ENCODE measurements at regions not wholly inside any gene's neighbourhood (a gene's known extent, or its start where the extent isn't known, plus 50 kb on each side); places are given as distances from the start of the nearest gene placed in this dataset.

DNA sequence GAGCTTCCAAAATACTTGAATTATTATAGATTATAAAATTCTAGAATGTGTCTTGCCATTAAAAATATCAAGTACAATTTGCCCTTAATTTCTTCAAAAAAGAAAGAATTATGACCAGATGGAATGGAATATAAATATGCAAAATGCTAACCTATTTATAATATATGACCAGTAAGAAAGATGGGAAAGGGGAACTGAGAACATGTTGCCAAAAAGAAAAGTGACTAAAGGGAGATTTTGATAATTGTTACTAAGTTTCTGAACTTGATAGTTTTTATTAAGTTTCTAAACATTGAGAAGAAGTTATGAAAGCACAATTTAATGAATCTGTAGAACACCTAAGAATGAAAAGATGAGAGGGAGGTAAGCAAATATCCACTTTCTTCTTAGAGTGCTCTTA, 188.4 kb upstream of the NR4A3 start:
- TF ChIP-seq TAF1 (IDR thresholded peaks at IDR 0.05; ENCODE audit: borderline replicate concordance, low read depth, low read length) (no peak), EZH2phosphoT487 (IDR thresholded peaks at IDR 0.05; ENCODE audit: borderline replicate concordance, low read depth) (no peak), RFX5 (IDR thresholded peaks at IDR 0.05; ENCODE audit: low read length) (no peak), YY1 (IDR thresholded peaks at IDR 0.05; ENCODE audit: low read depth) (no peak), NFIC (IDR thresholded peaks at IDR 0.05; ENCODE audit: borderline replicate concordance) (no peak), RCOR1 (IDR thresholded peaks at IDR 0.05; ENCODE audit: low read length) (no peak), MAX (IDR thresholded peaks at IDR 0.05; ENCODE audit: low read depth) (no peak)
- TF ChIP-seq, protein P1, sequence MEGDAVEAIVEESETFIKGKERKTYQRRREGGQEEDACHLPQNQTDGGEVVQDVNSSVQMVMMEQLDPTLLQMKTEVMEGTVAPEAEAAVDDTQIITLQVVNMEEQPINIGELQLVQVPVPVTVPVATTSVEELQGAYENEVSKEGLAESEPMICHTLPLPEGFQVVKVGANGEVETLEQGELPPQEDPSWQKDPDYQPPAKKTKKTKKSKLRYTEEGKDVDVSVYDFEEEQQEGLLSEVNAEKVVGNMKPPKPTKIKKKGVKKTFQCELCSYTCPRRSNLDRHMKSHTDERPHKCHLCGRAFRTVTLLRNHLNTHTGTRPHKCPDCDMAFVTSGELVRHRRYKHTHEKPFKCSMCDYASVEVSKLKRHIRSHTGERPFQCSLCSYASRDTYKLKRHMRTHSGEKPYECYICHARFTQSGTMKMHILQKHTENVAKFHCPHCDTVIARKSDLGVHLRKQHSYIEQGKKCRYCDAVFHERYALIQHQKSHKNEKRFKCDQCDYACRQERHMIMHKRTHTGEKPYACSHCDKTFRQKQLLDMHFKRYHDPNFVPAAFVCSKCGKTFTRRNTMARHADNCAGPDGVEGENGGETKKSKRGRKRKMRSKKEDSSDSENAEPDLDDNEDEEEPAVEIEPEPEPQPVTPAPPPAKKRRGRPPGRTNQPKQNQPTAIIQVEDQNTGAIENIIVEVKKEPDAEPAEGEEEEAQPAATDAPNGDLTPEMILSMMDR (IDR thresholded peaks at IDR 0.05): no peak
